Activated CD4-positive, alpha-beta T cell treated with anti-CD3 and anti-CD28 coated beads, Interleukin-2, amount 50 U/mL, for 24 hours (primary cell): ENCODE measurements at regions not wholly inside any gene's neighbourhood (a gene's known extent, or its start where the extent isn't known, plus 50 kb on each side); places are given as distances from the start of the nearest gene placed in this dataset.

ENCODE experiments used
- DNase-seq, 2 donors: peaks; one replicate each; pipeline ENCODE4 v3.0.0-alpha.2; 2020; ENCODE audit warnings: low read depth in 1 of 2, low spot score in 1 of 2

- DNase-seq, result no peak
Measured at GRCh38 chr10:3016016-3016415, 51.3 kb upstream of the PFKP start.

DNA sequence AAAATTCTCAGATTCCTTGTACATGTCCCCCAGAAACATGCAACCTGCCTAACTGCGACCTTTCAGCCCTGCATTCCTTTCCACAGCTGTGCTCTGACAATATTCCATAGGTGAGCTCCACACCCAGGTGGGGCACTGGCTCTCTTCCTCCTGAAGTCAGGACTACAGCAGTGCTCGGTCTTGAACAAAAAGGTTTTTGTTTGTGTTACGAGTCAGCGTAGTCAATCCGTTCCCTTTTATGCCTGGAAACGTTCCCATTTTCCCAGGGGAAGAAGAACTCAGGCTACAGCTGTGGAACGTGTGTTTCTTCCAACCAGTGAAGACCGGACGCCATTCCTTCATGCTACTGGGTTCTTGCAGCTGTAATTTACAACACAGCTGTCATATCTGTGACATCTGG, 52.4 kb upstream of the PFKP start:
- DNase-seq, result no peak

GRCh38 chr10:3012223-3012622, 55.1 kb upstream of the PFKP start:
- DNase-seq, result no peak

GRCh38 chr10:3010816-3011460, 56.4 kb upstream of the PFKP start:
- no peak for DNase-seq

- DNase-seq, result no peak
Measured at GRCh38 chr10:3010334-3010733, 57.0 kb upstream of the PFKP start.

- DNase-seq, result no peak
Measured at GRCh38 chr10:3009341-3009740, 58.0 kb upstream of the PFKP start.

GRCh38 chr10:3008518-3009195, 58.7 kb upstream of the PFKP start:
- no peak for DNase-seq

- no peak for DNase-seq
Measured at GRCh38 chr10:3006607-3007006, 60.7 kb upstream of the PFKP start.

DNA sequence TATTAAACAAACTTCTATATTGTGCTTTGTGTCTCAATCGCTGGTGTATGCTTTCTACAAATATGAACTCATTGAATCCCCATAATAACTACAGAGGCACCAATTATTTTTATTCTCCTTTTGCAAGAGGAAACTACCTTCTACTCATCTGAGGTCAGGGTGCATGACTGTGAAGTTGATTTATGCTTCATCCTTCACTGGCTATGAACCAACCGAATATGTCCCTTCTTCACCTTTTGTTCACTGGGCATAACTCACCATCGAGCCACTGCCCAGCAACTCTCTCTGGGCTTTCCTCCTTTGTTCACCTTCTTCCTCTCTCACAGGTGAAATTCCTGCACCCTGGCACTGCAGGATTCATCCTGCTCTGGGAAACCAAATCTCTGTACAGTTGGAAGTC, 61.3 kb upstream of the PFKP start:
- DNase-seq, result no peak

DNA sequence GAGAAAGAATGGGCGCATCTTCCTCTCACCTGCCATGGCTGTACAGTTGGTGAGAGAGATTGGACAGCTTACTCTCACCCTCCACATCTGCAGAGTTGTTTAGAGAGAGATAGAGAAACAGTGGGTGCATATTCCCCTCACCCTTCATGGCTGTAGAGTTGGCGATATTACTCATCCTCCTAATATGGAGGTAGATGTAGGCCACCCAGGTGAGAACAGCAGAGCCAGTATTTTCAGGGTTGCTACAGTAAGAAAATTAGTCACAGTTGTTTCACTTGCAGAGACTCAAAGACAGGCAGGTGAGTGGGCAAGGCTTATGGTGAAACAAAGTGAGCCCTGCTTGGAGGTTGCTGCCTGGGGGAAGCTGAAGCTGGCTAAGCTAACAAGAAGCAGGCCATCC, 65.0 kb upstream of the PFKP start:
- no peak for DNase-seq

DNA sequence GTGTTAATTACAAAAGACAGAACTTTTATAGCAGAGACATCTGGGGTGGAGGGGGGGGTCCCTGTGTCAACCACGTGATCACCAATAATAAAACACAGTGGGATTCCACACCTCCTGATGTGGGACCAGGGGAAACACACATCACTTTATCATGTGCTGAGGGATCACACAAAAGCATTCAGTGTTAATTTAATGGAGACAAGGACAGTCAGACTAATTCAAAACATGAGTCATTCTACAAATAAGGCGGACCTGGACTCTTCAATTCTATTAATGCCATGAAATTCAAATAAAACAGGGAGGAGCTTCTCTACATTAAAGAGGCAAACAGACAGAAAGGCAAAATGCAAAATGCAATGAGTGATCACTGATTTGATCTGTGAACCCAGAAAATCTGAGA, 67.3 kb upstream of the PFKP start:
- DNase-seq, result no peak

GRCh38 chr10:2994221-2994961, 73.0 kb upstream of the PFKP start:
- no peak for DNase-seq

GRCh38 chr10:2993636-2994035, 73.7 kb upstream of the PFKP start:
- DNase-seq, result no peak

DNA sequence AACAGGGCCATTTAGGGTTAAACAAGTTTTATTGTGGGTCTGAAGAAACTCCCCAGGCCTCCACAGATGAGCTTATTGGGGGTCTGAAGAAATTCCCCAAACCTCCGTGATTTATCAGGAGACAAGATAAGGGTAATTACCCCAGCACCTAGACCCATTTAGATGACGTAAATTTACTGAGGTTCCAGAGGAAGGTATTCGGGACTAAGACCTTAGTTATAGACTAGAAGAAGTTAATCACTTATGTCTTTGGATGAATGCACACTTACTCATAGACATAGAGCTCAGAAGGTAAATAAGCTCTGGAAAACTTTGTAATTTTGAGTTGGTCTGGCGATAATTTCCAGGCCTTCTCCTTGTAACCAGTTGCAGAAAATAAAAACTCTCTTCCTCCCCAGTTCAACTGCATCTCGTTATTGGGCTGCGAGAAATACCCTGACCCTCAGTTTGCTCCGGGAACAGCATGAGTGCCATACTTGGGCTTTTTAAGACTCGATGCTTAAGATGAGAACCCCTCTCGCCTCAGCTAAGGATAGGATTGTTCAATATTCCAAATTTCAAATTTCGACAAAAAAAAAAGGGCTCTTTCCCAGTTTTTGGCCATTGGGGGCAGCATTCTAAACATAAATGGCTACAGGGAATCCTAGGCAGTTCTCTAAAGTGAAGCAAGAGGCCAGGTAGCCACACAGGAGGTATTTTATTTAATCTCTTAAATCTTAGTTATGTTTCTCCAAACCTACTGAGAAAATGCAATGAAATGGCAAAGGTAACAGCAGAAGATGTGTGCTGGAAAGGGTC, 74.7 kb upstream of the PFKP start:
- no peak for DNase-seq

DNA sequence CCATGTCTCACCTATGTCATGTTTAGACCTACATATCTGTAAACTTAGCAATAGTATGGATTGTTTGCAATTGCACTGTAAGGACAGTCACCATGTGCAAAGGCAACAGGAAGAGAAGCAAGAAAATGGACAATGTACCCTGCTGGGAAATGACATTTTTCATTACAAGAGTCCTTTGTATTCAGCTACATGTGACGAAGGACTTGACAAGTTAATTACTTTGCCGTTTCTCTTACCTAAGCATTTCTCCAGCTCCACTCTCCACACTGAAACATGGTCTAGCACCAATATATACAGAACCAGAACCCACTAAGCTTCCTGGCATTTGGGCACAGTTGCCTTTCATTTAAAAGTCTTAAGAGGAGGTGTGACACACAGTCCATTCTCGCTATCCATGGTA, 76.6 kb upstream of the PFKP start:
- no peak for DNase-seq

GRCh38 chr10:2989292-2989947, 77.9 kb upstream of the PFKP start:
- no peak for DNase-seq

DNA sequence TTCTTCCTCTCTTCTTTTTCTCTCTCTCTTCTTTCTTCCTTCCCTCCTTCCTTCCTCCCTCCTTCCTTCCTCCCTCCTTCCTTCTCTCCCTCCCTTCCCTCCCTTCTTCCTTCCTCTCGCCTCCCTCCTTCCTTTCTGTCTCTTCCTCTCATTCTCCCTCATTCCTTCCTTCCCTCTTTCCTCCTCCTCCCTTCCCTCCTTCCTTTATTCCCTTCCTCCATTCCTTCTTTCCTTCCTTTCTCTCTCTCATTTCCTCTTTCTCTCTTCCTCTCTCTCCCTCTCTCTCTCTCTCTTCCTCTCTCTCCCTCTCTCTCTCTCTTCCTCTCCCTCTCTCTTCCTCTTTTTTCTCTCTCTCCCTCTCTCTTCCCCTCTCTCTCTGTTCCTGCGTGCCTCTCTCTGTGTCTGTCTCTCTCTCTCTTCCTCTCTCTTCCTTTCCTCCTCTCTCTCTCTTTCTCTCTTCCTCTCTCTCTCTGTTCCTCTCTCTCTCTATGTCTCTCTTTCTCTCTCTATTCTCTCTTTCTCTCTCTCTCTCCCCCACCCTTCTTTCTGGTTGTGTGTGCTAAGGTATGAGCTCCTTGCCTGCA, 80.1 kb upstream of the PFKP start:
- DNase-seq, result no peak

DNA sequence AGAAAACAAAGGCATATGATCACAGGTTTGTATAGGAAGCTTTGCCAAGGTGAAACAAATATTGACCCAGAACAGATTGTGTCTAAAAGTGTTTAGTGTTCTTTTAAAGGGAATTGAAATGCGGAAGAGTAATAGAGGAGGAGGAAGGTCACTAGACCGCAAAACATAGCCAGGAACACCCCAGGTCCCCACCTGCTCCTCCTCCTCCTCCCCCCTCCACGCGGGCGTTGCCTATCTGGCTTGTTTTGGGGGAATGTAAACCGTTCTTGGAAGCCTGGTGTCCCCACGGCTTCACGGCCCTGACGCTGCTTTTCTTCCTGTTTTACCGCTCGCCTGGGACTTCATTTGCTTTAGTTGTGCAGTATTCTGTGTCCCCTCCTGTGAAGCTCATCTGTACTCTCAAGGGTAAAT, 81.0 kb upstream of the PFKP start:
- DNase-seq, result no peak

DNA sequence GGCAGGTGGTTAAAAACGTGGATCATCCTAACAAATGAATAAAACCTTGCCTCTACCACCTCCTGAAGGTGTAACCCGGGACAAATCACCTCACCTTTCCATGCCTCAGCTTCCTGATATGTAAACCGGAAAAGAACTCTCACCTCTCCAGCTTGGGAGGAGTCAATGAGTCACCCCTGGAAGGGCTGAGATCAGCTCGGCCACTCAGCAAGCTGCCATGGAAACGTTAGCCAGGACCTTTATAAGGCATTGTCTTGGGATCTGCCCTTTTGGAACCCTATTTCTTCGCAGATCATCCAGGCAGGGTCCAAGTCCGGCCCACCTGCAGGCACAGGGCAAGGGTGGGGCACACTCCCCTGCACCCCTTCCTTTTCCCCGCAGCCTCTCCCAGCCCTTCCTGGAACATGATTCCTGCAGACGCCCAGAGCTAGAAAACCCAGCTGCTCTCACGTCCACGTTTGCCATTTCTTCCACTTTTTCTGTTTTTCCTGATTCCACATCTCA, 81.6 kb upstream of the PFKP start:
- no peak for DNase-seq

DNA sequence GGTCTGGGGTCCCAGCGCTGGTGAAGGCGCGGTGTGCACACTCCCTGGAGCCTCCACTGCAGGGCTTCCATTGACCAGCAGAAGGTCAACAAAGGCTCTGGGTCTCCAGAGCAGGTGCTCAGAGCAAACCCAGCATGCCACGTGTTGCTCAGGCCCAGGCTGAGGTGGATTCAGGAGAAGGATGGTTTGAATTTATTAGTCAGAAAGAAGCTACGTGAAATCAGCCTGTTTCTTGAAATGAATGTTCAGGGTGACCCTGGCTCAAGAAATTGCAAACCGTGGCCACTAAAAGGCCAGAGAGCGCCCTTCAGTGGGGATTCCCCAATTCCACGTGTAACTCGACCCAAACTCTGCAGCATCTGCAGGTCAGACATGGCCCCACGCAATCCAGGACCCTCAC, 82.7 kb upstream of the PFKP start:
- DNase-seq, result no peak

DNA sequence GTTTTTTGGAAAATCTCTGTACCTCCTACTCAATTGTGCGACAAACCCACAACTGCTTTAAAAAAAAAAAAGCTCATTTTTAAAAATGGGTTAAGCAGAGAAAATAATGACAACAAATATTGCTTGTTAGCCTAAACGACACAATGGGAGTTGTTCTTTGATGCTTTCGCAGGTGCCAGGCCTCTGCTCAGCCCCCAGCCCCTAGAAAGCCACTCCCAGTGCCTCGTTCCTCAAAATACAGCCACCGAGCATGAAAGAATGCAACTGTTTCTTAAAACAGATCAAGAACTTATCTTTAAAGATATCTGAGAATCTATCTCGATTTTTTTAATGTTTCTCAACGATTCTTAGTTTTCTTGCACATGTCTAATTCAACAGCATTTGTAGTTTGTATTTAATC, 85.2 kb upstream of the PFKP start:
- no peak for DNase-seq
